COLO829 (cell line): ENCODE measurements at regions not wholly inside any gene's neighbourhood (a gene's known extent, or its start where the extent isn't known, plus 50 kb on each side); places are given as distances from the start of the nearest gene placed in this dataset.

Source experiments
- DNase-seq: peaks from one replicate; pipeline ENCODE4 v3.0.0; 2012; ENCODE audit warnings: low spot score

- no peak for DNase-seq
Measured at GRCh38 chr15:85889956-85890619, 95.4 kb upstream of the KLHL25 start.

DNA sequence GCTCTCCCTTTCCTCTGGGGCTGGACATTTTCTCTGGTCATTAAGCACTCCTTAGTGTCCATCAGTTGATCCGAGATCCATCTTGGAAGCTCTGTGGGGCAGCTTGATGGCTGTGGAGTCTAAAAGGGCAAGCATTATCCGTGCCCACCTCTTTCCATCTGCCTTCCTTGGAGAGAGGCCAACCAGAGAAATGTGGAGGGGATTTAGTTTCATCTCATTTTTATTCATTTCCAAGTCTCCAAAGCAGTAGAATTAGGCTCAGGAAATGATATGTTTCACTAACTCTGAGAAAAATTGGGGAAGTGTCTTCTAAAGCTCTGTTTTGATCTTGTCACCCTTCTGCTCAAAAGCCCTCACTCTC lies 95.9 kb upstream of the KLHL25 start:
- no peak for DNase-seq

GRCh38 chr15:85891470-85891869 lies 96.7 kb upstream of the KLHL25 start:
- no peak for DNase-seq

GRCh38 chr15:85892232-85892631 lies 97.5 kb upstream of the KLHL25 start:
- no peak for DNase-seq

DNA sequence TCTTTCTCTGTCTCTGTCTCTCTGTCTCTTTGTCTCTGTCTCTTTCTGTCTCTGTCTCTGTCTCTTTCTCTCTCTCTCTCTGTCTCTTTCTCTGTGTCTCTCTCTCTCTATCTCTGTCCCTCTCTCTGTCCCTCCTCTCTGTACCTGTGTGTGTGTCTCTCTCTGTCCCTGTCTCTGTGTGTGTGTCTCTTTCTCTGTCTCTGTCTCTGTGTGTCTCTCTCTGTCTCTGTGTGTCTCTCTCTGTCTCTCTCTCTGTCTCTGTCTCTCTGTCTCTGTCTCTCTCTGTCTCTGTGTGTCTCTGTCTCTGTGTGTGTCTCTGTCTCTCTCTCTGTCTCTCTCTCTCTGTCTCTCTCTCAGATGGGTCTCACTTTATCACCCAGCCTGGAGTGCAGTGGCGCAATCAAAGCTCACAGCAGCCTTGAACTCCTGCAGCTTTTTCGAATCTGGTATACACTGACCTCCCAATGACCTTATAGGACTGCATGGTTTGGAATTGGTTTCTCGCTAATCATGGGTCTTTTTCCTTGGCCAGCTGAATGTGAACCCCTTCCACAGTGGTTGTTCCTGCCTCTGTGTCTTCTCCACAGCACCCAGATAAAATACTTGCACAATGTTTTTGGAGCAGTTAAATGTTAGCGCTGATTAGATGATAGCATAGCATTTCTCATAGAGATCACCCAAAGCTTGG lies 102.6 kb upstream of the KLHL25 start:
- DNase-seq: no peak

DNA sequence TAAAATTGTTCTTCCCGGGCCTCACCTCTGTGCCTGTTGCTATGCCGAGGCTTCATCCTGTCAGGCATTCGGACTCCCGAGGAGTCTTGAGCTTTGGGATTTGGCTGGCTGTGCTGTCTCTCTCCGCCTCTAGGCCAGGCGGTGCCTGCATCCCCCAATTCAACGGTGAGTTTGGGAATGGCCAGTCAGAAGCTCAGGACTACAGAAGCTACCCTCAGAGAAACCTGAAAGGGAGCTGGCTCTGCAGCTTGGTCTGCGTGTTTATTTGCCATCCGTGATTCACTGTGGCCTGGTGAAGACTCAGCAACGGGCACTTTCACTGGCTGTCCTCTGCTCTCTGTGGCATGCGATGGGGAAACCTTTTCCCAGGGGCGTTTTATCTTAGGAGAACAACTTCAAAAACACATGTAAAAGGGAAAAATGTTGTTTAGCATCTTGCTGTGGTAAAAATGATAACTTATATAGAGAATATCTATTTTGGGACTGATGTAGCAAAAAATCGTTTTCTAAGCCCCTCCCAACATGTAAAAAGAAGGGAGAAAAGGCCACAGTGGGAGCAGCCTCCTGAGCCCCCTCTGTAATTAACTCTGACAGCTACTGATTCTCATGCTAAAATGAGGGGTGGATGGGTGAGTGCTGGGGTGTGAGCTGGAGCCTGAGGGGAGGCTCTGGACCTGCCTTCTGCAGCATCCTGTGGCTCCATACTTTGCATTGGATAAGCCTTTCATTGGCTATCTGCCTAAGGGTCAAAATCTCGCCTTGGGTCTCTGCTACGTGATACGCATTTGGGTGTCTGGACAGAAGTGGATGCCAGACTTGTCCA lies 103.4 kb upstream of the KLHL25 start:
- DNase-seq: no peak

DNA sequence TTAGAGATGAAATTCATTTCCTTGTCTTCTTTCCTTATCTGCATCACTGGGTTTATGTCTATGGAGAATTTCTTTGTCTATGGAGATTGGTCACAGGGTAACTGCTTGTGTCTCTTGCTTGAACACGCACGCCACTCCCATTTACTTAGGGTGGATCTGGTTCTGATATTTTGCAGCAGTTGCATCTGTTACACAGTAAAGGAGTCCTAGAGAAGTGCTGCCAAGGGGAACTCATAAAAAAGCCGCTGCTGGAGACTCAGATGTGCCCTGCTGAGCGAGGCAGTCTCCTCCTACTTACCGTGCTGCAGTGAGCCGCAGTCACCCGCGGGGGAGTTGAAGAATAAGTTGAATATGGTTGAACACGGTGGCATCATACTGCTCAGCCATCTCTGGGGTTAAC lies 105.2 kb upstream of the KLHL25 start:
- no peak for DNase-seq

DNA sequence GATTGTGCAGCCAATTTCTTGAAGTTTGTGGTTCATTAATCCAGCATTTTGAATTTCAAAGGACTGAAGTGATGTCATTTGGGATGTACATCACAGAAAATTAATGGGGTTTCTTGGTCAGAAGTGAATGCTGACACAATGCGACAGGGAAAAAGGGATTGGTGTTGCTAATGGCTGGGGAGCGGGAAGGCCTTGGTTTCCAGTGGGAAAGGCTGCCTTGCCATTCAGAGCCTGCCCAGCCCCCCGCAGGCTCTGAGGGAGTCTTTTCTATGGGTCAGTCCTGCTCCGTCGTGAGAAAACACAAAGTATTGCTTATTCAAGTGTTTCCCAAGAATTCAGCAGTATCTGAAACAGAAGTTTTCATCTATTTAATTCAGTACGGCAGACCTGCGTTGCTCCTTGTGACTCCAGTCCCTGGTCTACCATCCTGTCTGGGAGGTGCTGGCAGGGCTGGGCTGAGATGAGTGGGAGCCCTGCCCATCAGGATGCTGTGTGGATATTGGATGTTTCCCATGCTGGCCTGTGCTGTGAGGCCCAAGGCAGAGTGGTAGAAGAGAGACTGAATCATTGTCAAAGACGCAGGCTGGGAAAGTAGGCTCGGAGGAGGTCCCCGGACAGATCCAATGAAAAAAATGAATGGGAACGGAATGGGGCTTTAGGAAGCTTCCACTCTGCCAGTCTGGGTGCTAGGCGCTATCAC lies 111.2 kb upstream of the KLHL25 start:
- DNase-seq: no peak

DNA sequence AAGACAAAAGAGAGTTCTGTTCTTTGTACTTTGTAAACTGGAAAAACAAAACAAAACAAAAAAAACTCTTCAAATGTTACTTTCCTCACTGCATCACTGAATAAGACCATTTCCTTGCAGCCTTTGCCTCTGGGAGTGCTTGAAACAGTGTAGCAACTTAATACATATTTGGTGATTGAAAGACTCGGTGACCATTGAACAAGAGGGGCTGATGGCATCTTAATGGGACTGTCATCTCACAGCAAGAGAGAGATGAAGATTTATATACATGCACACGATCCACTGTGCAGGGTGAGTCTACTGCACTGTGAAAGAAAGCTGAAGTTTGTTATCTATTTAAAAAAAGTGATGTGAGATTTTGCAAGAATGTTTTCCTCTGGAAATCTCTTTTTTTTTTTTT lies 111.9 kb upstream of the KLHL25 start:
- no peak for DNase-seq

GRCh38 chr15:85910834-85911233 lies 116.1 kb upstream of the KLHL25 start:
- DNase-seq: peak; percentile 88

DNA sequence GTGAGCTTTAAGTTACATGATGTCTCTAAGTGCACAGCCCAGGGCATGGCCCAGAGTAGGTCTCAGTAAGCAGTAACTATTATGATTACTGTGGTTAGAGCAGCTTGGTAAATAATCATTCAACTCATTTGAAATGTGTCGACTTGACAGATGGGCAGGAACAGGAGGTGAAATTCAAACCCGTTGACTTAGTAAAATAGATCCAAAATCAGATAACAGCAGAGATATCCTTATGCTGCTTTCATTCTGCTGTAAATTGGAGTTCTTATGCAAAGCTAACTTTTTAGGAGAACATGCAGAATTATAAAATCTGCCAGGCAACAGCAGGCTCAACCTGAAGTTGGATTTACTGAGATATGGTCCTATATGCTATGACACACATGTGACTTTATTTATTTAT lies 118.7 kb upstream of the KLHL25 start:
- no peak for DNase-seq

DNA sequence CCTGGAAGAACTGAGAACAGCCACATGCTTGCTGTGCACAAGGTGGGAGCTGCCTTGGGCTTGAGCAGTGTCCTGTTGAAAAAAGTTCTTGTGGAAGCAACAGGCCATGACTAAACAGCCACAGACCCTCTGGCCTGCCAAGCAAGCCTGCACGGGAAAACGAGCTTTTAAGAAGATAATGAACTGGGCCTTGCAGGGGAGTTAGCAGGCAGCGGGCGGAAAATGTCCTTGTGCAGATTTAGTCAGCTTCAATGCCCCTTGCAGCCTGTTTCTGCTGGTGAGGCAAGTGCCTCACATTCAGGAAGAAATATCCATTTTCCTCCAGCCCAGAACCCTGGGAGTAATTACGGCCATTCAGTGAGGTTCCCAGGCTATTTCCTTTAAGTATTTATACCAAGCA lies 126.2 kb upstream of the KLHL25 start:
- DNase-seq: no peak

- no peak for DNase-seq
Measured at GRCh38 chr15:85924088-85924487, 129.4 kb upstream of the KLHL25 start.

DNA sequence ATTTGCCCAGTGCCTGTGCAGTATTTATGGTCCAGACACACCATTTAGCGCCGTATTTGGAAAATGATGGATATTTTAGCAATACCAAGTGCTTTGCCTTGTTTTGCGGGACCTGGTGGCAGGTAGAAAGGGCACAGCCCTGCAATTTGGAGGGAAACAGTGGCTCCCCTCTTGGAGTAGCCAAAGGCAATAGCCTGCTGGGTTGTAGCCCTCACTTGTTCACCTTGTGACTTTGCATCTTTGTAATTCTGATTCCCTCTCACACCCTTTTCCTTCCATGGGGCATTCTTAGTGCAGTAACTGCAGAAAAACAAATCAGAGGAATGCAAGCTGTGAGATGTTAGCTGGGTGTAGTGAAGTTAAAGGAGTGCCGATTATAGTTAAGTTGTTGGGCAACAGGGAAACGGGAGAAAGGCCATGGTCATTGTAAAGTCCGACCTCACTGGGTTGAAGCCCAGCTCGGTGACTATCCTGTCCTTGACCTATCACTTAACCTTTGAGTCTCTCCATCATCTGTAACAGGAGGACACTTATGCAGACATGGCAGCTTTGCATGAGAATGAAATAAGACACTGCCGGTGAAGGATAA lies 131.0 kb upstream of the KLHL25 start:
- DNase-seq: no peak

GRCh38 chr15:85926834-85927233 lies 132.1 kb upstream of the KLHL25 start:
- no peak for DNase-seq

GRCh38 chr15:85927931-85928537 lies 133.3 kb upstream of the KLHL25 start:
- no peak for DNase-seq

GRCh38 chr15:85929786-85930185 lies 135.1 kb upstream of the KLHL25 start:
- DNase-seq: no peak

DNA sequence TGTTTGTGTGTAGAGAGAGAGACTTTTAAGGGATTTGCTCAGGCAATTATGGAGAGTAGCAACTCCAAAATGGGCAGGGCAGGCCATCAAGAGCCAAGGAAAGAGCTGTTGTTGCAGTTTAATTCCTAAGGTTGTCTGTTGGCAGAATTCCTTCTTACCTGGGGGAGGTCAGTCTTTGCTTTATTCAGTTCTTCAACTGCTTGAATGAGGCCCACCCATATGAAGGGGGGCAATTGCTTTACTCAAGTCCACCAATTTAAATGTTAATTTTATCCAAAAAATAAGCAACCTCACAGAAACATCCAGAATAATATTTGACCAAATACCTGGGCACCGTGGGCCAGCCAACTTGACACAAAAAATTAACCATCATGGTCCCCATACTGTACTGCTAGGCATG lies 137.7 kb upstream of the KLHL25 start:
- no peak for DNase-seq

DNA sequence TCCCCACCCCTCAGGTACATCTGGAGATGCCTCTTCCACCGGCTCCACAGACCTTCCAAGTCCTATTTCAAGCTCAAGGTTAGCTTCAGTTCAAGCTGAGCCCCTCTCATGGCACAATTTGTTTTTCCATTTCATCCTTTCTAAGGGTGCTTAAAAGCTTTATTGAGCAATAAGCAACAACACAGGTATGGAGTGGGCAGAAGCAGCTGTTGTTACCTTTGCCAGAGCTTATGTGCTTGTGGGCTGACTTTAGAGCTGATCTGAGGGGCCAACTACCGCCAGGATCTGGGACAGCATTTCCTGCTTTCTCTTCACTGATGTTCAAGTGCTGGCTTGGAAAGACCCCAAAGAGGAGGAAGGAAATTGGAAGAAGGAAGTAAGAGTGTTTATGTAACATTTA lies 140.0 kb upstream of the KLHL25 start:
- no peak for DNase-seq

DNA sequence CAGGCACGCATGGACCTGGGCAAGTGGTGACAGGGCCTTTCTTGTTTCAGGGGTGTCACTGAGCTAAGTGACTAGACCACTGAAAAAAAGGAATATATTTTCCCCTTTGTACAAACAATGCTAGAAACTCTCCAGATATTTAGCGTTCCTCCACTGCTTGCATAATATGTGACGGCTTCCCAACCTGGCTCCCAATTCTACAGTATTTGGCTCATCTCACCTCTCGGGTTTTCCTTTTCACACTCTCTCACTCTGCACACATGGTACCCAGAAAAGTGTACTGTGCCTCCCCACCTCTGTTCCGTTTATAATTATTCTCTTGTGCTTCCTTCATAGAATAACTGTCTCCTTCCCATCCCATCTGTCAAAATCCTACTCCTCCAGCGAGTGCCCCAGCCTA lies 140.5 kb upstream of the KLHL25 start:
- DNase-seq: no peak

- DNase-seq: no peak
Measured at GRCh38 chr15:85937661-85938060, 142.0 kb upstream of the AGBL1 start.
